ENCODE measurements at regions not wholly inside any gene's neighbourhood (a gene's known extent, or its start where the extent isn't known, plus 50 kb on each side); places are given as distances from the start of the nearest gene placed in this dataset.

DNA sequence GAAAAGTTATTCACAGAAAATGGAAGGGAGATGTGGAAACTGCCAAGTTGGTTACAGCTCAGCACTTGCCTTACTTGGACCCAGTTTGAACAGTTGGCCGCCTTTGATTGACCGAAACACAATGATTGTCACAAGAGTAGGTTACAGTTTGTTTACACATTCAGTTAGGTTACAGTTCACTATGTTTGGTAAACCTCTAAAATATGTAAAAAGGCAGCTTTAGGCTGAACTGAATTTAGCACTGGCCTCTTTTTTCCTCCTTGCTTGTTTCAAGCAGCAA lies 116.2 kb downstream of the OLIG3 start:
- no peak for TF ChIP-seq EP300 (IDR thresholded peaks at IDR 0.05; ENCODE audit: low read depth)
- TF ChIP-seq POLR2A (IDR thresholded peaks at IDR 0.05): no peak
- TF ChIP-seq, protein P1, sequence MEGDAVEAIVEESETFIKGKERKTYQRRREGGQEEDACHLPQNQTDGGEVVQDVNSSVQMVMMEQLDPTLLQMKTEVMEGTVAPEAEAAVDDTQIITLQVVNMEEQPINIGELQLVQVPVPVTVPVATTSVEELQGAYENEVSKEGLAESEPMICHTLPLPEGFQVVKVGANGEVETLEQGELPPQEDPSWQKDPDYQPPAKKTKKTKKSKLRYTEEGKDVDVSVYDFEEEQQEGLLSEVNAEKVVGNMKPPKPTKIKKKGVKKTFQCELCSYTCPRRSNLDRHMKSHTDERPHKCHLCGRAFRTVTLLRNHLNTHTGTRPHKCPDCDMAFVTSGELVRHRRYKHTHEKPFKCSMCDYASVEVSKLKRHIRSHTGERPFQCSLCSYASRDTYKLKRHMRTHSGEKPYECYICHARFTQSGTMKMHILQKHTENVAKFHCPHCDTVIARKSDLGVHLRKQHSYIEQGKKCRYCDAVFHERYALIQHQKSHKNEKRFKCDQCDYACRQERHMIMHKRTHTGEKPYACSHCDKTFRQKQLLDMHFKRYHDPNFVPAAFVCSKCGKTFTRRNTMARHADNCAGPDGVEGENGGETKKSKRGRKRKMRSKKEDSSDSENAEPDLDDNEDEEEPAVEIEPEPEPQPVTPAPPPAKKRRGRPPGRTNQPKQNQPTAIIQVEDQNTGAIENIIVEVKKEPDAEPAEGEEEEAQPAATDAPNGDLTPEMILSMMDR (IDR thresholded peaks at IDR 0.05): no peak
